Gastrocnemius medialis (tissue), 4 donors: ENCODE measurements at regions not wholly inside any gene's neighbourhood (a gene's known extent, or its start where the extent isn't known, plus 50 kb on each side); places are given as distances from the start of the nearest gene placed in this dataset.

Source experiments
- CTCF ChIP-seq, 5 experiments: fragments of 450-650 bp in 3 of 5; fragments of 200-600 bp in 2 of 5; sonication (generic) in 2 of 5; IDR thresholded peaks in 4 of 5; conservative IDR thresholded peaks in 1 of 5; 1 replicate in 4 of 5; 2 replicates in 1 of 5; pipeline ENCODE4 v1.5.1; 2016 to 2019; ENCODE audit warnings: antibody characterized with exemption in 5 of 5, mild to moderate bottlenecking in 3 of 5, moderate library complexity in 3 of 5
- POLR2A ChIP-seq, 2 donors: fragments of 450-650 bp; IDR thresholded peaks; one replicate each; pipeline ENCODE4 v1.6.1; 2017; ENCODE audit warnings: antibody characterized with exemption in 2 of 2, mild to moderate bottlenecking in 2 of 2, moderate library complexity in 2 of 2

GRCh38 chr2:215816424-215816823 is 196.9 kb downstream of the MREG start:
- TF ChIP-seq CTCF (IDR thresholded peaks at IDR 0.05 in 4 of 5, conservative IDR thresholded peaks at IDR 0.05 in 1 of 5) (no peak), POLR2A (IDR thresholded peaks at IDR 0.05) (no peak)
